Activated CD8-positive, alpha-beta T cell treated with anti-CD3 and anti-CD28 coated beads, Interleukin-2, amount 10 ng/mL, durations not matched to agents 7 days and 5 days (primary cell): ENCODE measurements at regions not wholly inside any gene's neighbourhood (a gene's known extent, or its start where the extent isn't known, plus 50 kb on each side); places are given as distances from the start of the nearest gene placed in this dataset.
"Not testable (repeated sequence)": the region's sequence is repeated elsewhere in the genome, so short reads cannot be mapped to it uniquely, and the experiment has no call there.

Experiments
- ATAC-seq: fragments of 150-1000 bp; cut with Tn5 transposase; one replicate; pipeline ENCODE4 v1.10.0; 2021; ENCODE audit warnings: moderate library complexity
- CTCF ChIA-PET: fragments of 350-600 bp; sonication (Branson Sonifier 250); formaldehyde crosslinking; loops from one replicate; lab custom pipeline; 2021; ENCODE audit warnings: antibody characterized with exemption; lab: Charles Lee
- POLR2A ChIA-PET: fragments of 350-600 bp; sonication (Branson Sonifier 250); formaldehyde crosslinking; loops from one replicate; lab custom pipeline; 2021; ENCODE audit warnings: antibody characterized with exemption; lab: Charles Lee
- DNase-seq: peaks from one replicate; pipeline ENCODE4 v3.0.0-alpha.2; 2020
- H3K27ac Mint-ChIP-seq: one replicate; pipeline ENCODE4 v1.8.0; 2021; ENCODE audit warnings: mild to moderate bottlenecking, mixed read lengths
- H3K27me3 Mint-ChIP-seq: one replicate; pipeline ENCODE4 v1.8.0; 2021; ENCODE audit warnings: low read depth, mixed read lengths
- H3K36me3 Mint-ChIP-seq: one replicate; pipeline ENCODE4 v1.8.0; 2021; ENCODE audit warnings: low read depth, mixed read lengths
- H3K4me1 Mint-ChIP-seq: one replicate; pipeline ENCODE4 v1.8.0; 2021; ENCODE audit warnings: low read depth, mixed read lengths
- H3K4me3 Mint-ChIP-seq: one replicate; pipeline ENCODE4 v1.8.0; 2021; ENCODE audit warnings: mild to moderate bottlenecking, mixed read lengths
- H3K9me3 Mint-ChIP-seq: one replicate; pipeline ENCODE4 v1.8.0; 2022; ENCODE audit warnings: mixed read lengths; ENCODE audit not compliant: insufficient read depth

DNA sequence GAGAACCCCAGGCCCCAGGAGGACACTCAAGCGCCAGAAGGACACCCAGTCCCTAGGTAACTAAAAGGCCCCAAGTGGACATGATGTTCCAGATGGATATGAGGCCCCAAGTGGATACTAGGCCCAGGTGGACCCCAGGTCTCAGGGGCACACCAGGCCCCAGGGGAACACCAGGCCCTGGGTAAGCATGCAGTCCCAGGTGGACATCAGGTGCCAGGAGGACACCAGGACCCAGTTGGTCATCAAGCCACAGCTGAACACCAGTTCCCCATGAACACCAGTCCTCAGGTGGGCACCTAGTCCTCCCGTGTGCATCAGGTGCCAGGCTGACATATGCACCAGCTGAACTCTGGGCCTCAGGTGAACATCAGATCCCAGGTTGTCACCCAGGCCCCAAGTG lies 1488.8 kb upstream of the TPTE start:
- H3K27me3 Mint-ChIP-seq, CTCF ChIA-PET, H3K4me3 Mint-ChIP-seq, DNase-seq, POLR2A ChIA-PET, H3K9me3 Mint-ChIP-seq, H3K36me3 Mint-ChIP-seq, H3K27ac Mint-ChIP-seq, H3K4me1 Mint-ChIP-seq, ATAC-seq: not testable (repeated sequence)

GRCh38 chr21:9033295-9033694 lies 1488.1 kb upstream of the TPTE start:
- POLR2A ChIA-PET = not testable (repeated sequence)

DNA sequence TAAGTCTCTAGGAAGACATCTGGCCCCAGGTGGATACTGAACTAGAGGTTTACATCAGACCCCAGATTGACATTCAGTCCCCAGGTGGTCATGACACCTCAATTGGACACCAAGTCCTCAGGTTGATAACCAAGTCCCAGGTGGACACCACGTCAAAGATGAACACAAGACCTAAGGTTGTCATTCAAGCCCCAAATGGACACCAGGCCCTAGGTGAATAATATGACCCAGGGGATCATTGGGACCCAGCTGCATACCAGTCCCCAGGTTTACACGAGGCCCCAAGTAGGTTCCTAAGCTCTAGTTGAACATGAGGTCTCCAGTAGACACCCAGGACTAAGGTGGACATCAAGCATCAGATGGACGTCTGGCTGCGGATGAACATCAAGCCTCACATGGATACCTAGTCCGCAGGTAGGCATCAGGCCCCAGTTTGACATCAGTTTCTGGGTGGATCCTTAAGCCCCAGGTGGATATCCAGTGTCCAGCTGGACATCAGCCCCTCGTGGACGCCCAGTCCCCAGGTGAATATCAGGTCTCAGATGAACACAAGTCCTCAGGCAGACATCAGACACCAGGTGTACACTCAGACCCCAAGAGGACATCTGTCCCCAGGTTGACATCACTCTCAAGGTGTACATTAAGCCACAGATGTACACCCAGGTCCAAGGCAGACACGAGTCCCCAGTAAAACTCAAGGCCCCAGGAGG lies 1486.7 kb upstream of the TPTE start:
- H3K27me3 Mint-ChIP-seq, POLR2A ChIA-PET, CTCF ChIA-PET, H3K27ac Mint-ChIP-seq, ATAC-seq, H3K36me3 Mint-ChIP-seq, H3K9me3 Mint-ChIP-seq, H3K4me3 Mint-ChIP-seq, H3K4me1 Mint-ChIP-seq, DNase-seq: not testable (repeated sequence)

More at GRCh38 chr21:9033295-9033694, 1488.1 kb upstream of the TPTE start:
- H3K9me3 Mint-ChIP-seq, CTCF ChIA-PET, H3K27ac Mint-ChIP-seq, DNase-seq, H3K27me3 Mint-ChIP-seq, ATAC-seq, H3K4me3 Mint-ChIP-seq, H3K4me1 Mint-ChIP-seq, H3K36me3 Mint-ChIP-seq: not testable (repeated sequence)

DNA sequence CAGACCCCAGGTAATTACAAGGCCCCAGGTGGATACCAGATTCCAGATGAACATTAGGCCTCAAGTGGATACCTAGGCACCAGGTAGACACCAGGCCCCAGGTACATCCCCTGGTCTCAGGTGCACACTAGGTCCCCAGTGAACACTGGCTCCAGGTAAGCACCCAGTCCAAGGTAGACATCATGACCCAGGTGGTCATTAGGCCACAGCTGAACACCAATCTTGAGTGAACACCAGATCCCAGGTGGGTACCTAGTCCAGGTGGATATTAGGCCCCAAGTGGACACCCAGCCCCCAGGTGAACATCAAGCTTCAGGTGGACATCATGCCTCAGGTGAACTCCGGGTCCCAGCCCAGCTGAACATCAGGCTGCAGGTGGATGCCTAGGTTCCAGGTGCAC lies 1486.2 kb upstream of the TPTE start:
- ATAC-seq, CTCF ChIA-PET, DNase-seq, H3K27me3 Mint-ChIP-seq, POLR2A ChIA-PET, H3K4me3 Mint-ChIP-seq, H3K36me3 Mint-ChIP-seq, H3K9me3 Mint-ChIP-seq, H3K4me1 Mint-ChIP-seq, H3K27ac Mint-ChIP-seq: not testable (repeated sequence)

DNA sequence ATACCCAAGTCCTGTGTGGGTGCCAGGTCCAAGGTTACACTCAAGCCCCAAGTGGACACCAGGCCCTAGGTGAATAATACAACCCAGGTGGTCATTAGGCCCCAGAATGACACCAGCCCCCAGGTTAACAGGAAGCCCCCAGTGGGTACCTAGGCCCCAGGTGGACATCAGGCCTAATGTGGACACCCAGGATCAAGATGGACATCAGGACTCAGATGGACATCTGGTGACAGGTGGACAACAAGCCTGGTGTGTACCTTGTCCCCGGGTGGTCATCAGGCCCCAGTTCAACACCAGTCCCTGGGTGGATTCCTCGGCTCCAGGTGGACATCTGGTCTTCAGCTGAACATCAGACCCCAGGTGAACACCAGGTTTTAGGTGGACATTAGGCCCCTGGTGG lies 1485.4 kb upstream of the TPTE start:
- H3K27ac Mint-ChIP-seq = not testable (repeated sequence)

GRCh38 chr21:9036966-9037587 lies 1484.3 kb upstream of the TPTE start:
- DNase-seq, POLR2A ChIA-PET, H3K27ac Mint-ChIP-seq, H3K4me3 Mint-ChIP-seq, ATAC-seq, H3K36me3 Mint-ChIP-seq, H3K27me3 Mint-ChIP-seq, H3K9me3 Mint-ChIP-seq, CTCF ChIA-PET, H3K4me1 Mint-ChIP-seq: not testable (repeated sequence)

More for the DNA sequence above, 1485.4 kb upstream of the TPTE start:
- H3K4me3 Mint-ChIP-seq, H3K27me3 Mint-ChIP-seq, H3K36me3 Mint-ChIP-seq, CTCF ChIA-PET, POLR2A ChIA-PET, DNase-seq, H3K9me3 Mint-ChIP-seq, H3K4me1 Mint-ChIP-seq, ATAC-seq: not testable (repeated sequence)

GRCh38 chr21:9037588-9038544 lies 1483.5 kb upstream of the TPTE start:
- H3K36me3 Mint-ChIP-seq, POLR2A ChIA-PET, H3K27me3 Mint-ChIP-seq, H3K4me3 Mint-ChIP-seq, DNase-seq, H3K4me1 Mint-ChIP-seq, ATAC-seq, H3K9me3 Mint-ChIP-seq, CTCF ChIA-PET, H3K27ac Mint-ChIP-seq: not testable (repeated sequence)

DNA sequence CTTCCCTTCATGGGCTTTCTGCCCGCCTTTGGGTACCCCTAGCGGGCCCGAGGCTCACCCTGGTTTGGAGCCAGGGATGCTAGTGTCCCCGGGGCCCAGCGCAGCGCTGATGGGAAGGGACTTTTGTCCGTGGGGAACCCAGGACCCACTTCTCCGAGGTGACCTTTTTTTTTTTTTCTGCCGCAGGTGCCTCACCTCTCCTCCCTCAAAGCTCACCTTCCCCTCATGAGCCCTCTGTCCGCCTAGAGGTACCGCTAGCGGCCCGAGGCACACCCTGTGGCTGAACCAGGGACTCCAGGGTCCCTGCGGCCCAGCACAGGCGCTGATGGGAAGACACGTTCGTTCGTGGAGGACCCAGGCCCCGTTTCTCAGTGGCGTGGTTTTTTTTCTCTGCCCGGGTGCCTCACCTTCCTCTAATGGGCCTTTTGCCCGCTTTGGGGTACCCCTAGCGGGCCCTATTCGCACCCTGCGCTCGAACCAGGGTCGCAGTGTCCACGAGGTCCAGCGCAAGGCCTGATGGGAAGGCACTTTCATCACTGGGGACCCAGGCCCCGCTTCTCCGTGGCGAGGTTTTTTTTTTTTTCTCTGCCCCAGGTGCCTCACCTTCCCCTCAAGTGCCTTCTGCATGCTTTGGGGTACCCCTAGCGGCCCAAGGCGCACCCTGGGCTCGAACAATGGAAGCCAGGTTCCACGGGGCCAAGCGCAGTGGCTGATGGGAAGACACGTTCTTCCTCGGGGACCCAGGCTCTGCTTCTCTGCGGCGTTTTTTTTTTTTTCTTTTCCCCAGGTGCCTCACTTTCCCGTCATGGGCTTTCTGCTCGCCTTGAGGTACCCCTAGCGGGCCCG lies 1481.6 kb upstream of the TPTE start:
- ATAC-seq, POLR2A ChIA-PET, H3K27ac Mint-ChIP-seq, H3K27me3 Mint-ChIP-seq, DNase-seq, H3K36me3 Mint-ChIP-seq, H3K9me3 Mint-ChIP-seq, H3K4me1 Mint-ChIP-seq, CTCF ChIA-PET, H3K4me3 Mint-ChIP-seq: not testable (repeated sequence)

DNA sequence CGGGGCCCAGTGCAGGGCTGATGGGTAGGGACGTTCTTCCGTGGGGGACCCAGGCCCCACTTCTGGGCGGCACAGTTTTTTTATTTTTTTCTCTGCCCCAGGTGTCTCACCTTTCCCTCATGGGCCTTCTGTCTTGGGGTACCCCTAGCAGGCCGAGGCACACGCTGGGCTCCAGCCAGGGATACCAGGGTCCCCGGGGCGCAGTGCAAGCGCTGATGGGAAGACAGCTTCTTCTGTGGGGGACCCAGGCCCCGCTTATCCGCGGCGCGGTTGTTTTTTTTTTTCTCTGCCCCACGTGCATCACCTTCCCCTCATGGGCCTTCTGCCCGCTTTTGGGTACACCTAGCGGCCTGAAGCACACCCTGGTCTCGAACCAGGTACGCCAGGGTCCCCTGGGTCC lies 1481.0 kb upstream of the TPTE start:
- H3K27me3 Mint-ChIP-seq, H3K4me3 Mint-ChIP-seq, H3K27ac Mint-ChIP-seq, POLR2A ChIA-PET, DNase-seq, CTCF ChIA-PET, ATAC-seq, H3K4me1 Mint-ChIP-seq, H3K36me3 Mint-ChIP-seq, H3K9me3 Mint-ChIP-seq: not testable (repeated sequence)

- ATAC-seq, H3K4me1 Mint-ChIP-seq, H3K27me3 Mint-ChIP-seq, H3K27ac Mint-ChIP-seq, CTCF ChIA-PET, H3K9me3 Mint-ChIP-seq, DNase-seq, H3K4me3 Mint-ChIP-seq, H3K36me3 Mint-ChIP-seq, POLR2A ChIA-PET: not testable (repeated sequence)
Observed at GRCh38 chr21:9041175-9041948, 1480.0 kb upstream of the TPTE start.

DNA sequence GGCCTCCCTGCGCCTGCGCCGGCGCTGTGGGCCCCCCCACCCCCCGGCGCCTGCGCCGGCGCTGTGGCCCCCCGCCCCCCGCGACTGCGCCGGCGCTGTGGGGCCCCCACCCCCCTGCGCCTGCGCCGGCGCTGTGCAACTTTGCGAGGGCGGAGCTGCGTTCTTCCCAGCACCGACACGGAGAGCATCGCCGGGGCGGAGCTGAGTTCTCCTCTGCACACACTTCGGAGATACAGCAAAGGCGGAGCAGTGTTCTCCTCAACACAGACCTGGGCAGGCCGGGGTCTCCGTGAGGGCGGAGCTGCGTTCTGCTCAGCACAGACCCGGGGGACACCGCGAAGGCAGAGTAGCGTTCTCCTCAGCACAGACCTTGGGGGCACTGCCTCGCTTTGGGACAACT lies 1478.3 kb upstream of the TPTE start:
- ATAC-seq, H3K4me3 Mint-ChIP-seq, H3K4me1 Mint-ChIP-seq, H3K27ac Mint-ChIP-seq, H3K9me3 Mint-ChIP-seq, DNase-seq, POLR2A ChIA-PET, H3K27me3 Mint-ChIP-seq, CTCF ChIA-PET, H3K36me3 Mint-ChIP-seq: not testable (repeated sequence)
